ENCODE measurements at regions not wholly inside any gene's neighbourhood (a gene's known extent, or its start where the extent isn't known, plus 50 kb on each side); places are given as distances from the start of the nearest gene placed in this dataset.

DNA sequence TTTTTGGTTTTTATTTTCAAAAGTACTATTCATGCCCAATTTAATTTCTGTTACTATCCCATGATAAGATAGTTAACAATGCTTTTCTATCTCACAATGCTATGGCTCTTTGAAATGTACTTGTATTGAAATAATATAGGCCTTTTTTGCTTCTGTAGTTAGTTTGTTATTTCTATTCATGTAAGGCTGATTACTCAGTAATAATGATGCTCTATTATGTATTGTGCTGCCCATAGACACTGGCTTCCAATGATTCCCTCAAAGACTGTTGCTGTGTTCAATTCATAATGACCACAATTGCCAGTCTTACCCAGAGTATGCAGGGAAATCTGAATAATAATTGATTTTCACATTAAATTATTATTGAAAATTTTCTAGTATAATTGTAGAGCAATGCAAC, 155.5 kb upstream of the POT1 start:
- no peaks in the 10 kb centered on the region for H3K27me3 ChIP-seq (ENCODE audit: insufficient read depth in 3 of 3, low read length in 2 of 3)
- TF ChIP-seq, protein P1, sequence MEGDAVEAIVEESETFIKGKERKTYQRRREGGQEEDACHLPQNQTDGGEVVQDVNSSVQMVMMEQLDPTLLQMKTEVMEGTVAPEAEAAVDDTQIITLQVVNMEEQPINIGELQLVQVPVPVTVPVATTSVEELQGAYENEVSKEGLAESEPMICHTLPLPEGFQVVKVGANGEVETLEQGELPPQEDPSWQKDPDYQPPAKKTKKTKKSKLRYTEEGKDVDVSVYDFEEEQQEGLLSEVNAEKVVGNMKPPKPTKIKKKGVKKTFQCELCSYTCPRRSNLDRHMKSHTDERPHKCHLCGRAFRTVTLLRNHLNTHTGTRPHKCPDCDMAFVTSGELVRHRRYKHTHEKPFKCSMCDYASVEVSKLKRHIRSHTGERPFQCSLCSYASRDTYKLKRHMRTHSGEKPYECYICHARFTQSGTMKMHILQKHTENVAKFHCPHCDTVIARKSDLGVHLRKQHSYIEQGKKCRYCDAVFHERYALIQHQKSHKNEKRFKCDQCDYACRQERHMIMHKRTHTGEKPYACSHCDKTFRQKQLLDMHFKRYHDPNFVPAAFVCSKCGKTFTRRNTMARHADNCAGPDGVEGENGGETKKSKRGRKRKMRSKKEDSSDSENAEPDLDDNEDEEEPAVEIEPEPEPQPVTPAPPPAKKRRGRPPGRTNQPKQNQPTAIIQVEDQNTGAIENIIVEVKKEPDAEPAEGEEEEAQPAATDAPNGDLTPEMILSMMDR (IDR thresholded peaks at IDR 0.05): no peak
- no peak for DNase-seq

DNA sequence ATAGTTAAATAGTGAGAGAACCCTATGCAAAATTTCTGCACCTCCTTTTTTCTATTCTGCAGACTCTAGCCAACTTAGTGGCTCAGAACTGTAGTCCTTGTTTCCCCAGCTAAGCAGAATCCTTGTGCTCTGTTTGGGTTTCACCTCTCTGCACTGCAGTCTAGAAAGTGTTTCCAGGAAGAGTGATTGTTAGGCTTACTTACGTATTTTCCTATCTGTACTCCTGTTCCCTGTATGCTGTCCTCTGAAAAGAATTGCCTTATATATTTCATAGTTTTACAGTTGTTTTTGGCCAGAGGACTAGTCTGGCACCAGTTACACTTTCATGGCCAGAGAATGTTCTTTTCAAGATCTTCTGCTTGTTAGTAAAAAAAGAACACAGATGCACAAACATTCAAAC, 154.6 kb upstream of the POT1 start:
- no peak overlapping the region for H3K4me3 ChIP-seq
- intact Hi-C loops (cut with DNase I): no loop called here
- TF ChIP-seq, protein P1 (IDR thresholded peaks at IDR 0.05): no peak
- ATAC-seq (no peak), DNase-seq (no peak)
- H3K27ac ChIP-seq: no peak overlapping the region
- WGBS, 3 donors: 64 to 75% (median 70%) methylated on average over 1 of the region's 1 CpG
- no peaks in the 10 kb centered on the region for H3K9me3 ChIP-seq
- H3K4me1 ChIP-seq: no peaks in the 10 kb centered on the region
- H3K27me3 ChIP-seq (ENCODE audit: insufficient read depth in 3 of 3, low read length in 2 of 3): no peaks in the 10 kb centered on the region
- H3K36me3 ChIP-seq (ENCODE audit: insufficient read depth in 1 of 2, low read depth in 1 of 2): no peaks in the 10 kb centered on the region

More for the DNA sequence above, 155.5 kb upstream of the POT1 start:
- intact Hi-C loops (cut with DNase I): no loop called here
- Histone ChIP-seq H3K27ac (no peak overlapping the region), H3K36me3 (ENCODE audit: insufficient read depth in 1 of 2, low read depth in 1 of 2) (no peaks in the 10 kb centered on the region), H3K4me3 (no peak overlapping the region), H3K4me1 (no peaks in the 10 kb centered on the region), H3K9me3 (no peaks in the 10 kb centered on the region)
- ATAC-seq: no peak

DNA sequence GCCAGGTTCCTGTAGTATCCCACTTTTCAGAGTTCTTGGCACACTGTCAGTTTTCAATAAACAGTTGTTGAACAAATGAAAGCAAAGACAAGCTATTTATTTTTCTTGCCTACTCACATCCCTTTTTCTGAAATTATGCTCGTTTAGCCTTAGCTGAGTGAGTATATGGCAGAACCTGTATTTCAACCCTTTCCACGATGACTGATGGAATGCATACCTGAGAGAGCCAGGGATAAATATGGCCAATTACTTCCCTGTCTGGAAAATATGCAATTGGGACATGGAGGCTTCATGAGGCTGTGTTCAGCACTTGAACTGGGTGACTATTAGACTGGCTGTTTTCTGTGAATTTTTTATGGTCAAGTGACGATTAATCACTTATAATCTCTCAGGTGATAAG, 144.5 kb upstream of the POT1 start:
- Histone ChIP-seq H3K36me3 (ENCODE audit: insufficient read depth in 1 of 2, low read depth in 1 of 2) (no peaks in the 10 kb centered on the region), H3K4me1 (no peaks in the 10 kb centered on the region), H3K27ac (no peak overlapping the region), H3K27me3 (ENCODE audit: insufficient read depth in 3 of 3, low read length in 2 of 3) (no peaks in the 10 kb centered on the region), H3K4me3 (no peak overlapping the region), H3K9me3 (no peaks in the 10 kb centered on the region)
- 73 to 85% (median 74%) methylated on average over 3 of the region's 3 CpGs for WGBS, 3 donors
- ATAC-seq: no peak
- TF ChIP-seq, protein P1 (IDR thresholded peaks at IDR 0.05): no peak
- intact Hi-C loops (cut with DNase I): no loop called here
- no peak for DNase-seq

DNA sequence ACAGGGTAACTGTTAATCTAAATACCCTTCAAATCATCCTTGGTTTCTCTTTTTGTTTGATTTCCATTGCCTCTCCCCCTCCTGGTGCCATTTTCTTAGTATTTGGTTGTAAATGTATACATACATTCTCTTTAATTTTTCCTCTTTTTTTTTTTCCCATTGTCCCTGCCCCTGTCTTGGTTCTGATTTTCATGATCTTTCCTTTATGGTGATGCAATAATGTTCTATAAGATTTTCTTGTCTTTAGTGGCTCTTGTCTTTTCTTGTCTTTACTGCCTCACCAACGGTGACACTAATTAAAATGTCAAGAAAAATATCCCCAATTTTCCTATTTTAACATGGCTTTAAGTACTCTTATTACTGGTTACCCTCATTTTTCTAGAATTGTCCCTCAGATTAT, 135.9 kb upstream of the POT1 start:
- TF ChIP-seq, protein P1 (IDR thresholded peaks at IDR 0.05): no peak
- DNase-seq (no peak), ATAC-seq (no peak)
- WGBS, 3 donors: 85 to 95% (median 89%) methylated on average over 1 of the region's 1 CpG
- Histone ChIP-seq H3K4me1 (peaks cover 8% of the 10 kb centered on the region), H3K4me3 (no peak overlapping the region), H3K27ac (no peak overlapping the region), H3K27me3 (ENCODE audit: insufficient read depth in 3 of 3, low read length in 2 of 3) (no peaks in the 10 kb centered on the region), H3K9me3 (no peaks in the 10 kb centered on the region), H3K36me3 (ENCODE audit: insufficient read depth in 1 of 2, low read depth in 1 of 2) (no peaks in the 10 kb centered on the region)
- intact Hi-C loops (cut with DNase I): no loop called here

DNA sequence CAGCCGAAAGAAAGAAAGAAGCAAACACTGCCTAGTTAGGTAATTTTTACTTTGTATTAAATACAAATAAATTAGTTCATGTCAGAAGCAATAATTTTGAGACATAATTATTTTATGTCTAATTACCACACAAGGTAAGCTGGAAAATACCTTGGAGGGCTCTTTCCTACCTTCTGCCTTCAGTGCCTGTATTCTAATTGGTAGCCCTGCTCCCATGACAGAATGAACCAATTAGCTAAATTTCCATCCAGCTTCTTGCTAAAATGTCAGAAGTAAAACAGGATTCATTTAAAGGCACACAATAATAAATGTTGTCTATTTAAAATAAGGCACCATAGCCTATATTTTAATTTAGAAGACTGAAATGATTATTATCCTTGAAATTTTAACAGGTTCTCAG, 135.4 kb upstream of the POT1 start:
- Histone ChIP-seq H3K9me3 (no peaks in the 10 kb centered on the region), H3K36me3 (ENCODE audit: insufficient read depth in 1 of 2, low read depth in 1 of 2) (no peaks in the 10 kb centered on the region), H3K27me3 (ENCODE audit: insufficient read depth in 3 of 3, low read length in 2 of 3) (no peaks in the 10 kb centered on the region), H3K4me3 (no peak overlapping the region), H3K4me1 (peaks cover 8% of the 10 kb centered on the region), H3K27ac (no peak overlapping the region)
- 77 to 87% (median 87%) methylated on average over 1 of the region's 1 CpG for WGBS, 3 donors
- intact Hi-C loops (cut with DNase I): no loop called here
- TF ChIP-seq, protein P1 (IDR thresholded peaks at IDR 0.05): no peak
- no peak for DNase-seq
- no peak for ATAC-seq
